ENCODE measurements at regions not wholly inside any gene's neighbourhood (a gene's known extent, or its start where the extent isn't known, plus 50 kb on each side); places are given as distances from the start of the nearest gene placed in this dataset.
A peak's percentile ranks its signal among the peaks of the same experiment; 100 is the strongest.

- H3K4me1 ChIP-seq (ENCODE audit: control insufficient read depth in 1 of 2, insufficient read depth in 2 of 2, low read depth in 1 of 2, low read length in 1 of 2): peaks cover 9 to 34% of the 10 kb centered on the region in 2 experiments; a peak in 3 of 4 replicates
- no peak overlapping the region for H3K4me3 ChIP-seq (ENCODE audit: low read depth in 2 of 2, low read length in 1 of 2)
- peak overlapping the region; percentile 52; the same call in 1 of the 2 replicates for H2AFZ ChIP-seq (ENCODE audit: low read depth)
- TF ChIP-seq PBX3 (IDR thresholded peaks at IDR 0.05): peak; percentile 12; the same call in 1 of the 2 replicates
- 0 out of 2 replicates have a peak, but pooled peaks have one; percentile 4 for TF ChIP-seq FOSL2 (IDR thresholded peaks at IDR 0.05; ENCODE audit: borderline replicate concordance, low read depth)
- TF ChIP-seq RCOR1 (IDR thresholded peaks at IDR 0.05; ENCODE audit: low read length): no peak
- no peak for TF ChIP-seq GABPA (IDR thresholded peaks at IDR 0.05; ENCODE audit: low read depth)
- TF ChIP-seq TCF12 (IDR thresholded peaks at IDR 0.05): 0 out of 2 replicates have a peak, but pooled peaks have one; percentile 16
- H3K9me2 ChIP-seq: no peaks in the 10 kb centered on the region
- no peaks in the 10 kb centered on the region for H3K36me3 ChIP-seq (replicated peaks in 1 of 2; ENCODE audit: control insufficient read depth in 1 of 2, insufficient read depth in 2 of 2, low read length in 1 of 2)
- H3F3A ChIP-seq (replicated peaks; ENCODE audit: insufficient read depth): peaks cover 3% of the 10 kb centered on the region
- DNase-seq: no peak
- ChIA-PET CTCF (no interaction called here), POLR2A (no interaction called here)
- peak overlapping the region; percentile 62 for H3K9ac ChIP-seq
- H3K27me3 ChIP-seq (ENCODE audit: insufficient read depth): no peaks in the 10 kb centered on the region
- no peaks in the 10 kb centered on the region for H3K79me2 ChIP-seq (ENCODE audit: insufficient read depth)
- H3K27ac ChIP-seq (ENCODE audit: low read depth in 2 of 2, low read length in 1 of 2): peak overlapping the region in 1 of 2 experiments; percentile 81; a peak in 2 of 4 replicates
- H3K9me3 ChIP-seq: no peaks in the 10 kb centered on the region
- peak overlapping the region; percentile 8; the same call in 1 of the 2 replicates for H3K4me2 ChIP-seq
- 47% methylated on average over 4 of the region's 4 CpGs for WGBS (ENCODE audit: low lambda C conversion rate)
- H4K20me1 ChIP-seq (ENCODE audit: insufficient read depth): no peaks in the 10 kb centered on the region
Measured at GRCh38 chr12:28032811-28033537, 60.4 kb upstream of the PTHLH start.

GRCh38 chr12:28033538-28033915 is 61.0 kb upstream of the PTHLH start:
- Histone ChIP-seq H3K36me3 (replicated peaks in 1 of 2; ENCODE audit: control insufficient read depth in 1 of 2, insufficient read depth in 2 of 2, low read length in 1 of 2) (no peaks in the 10 kb centered on the region), H2AFZ (ENCODE audit: low read depth) (peak overlapping the region; percentile 52; the same call in 1 of the 2 replicates), H4K20me1 (ENCODE audit: insufficient read depth) (no peaks in the 10 kb centered on the region), H3K4me3 (ENCODE audit: low read depth in 2 of 2, low read length in 1 of 2) (no peak overlapping the region), H3K9me2 (no peaks in the 10 kb centered on the region), H3K79me2 (ENCODE audit: insufficient read depth) (no peaks in the 10 kb centered on the region), H3K27me3 (ENCODE audit: insufficient read depth) (no peaks in the 10 kb centered on the region), H3K9me3 (no peaks in the 10 kb centered on the region), H3K9ac (peak overlapping the region; percentile 62), H3K4me2 (peak overlapping the region; percentile 8; the same call in 1 of the 2 replicates), H3K4me1 (ENCODE audit: control insufficient read depth in 1 of 2, insufficient read depth in 2 of 2, low read depth in 1 of 2, low read length in 1 of 2) (peaks cover 5 to 33% of the 10 kb centered on the region in 2 experiments; a peak in 3 of 4 replicates), H3K27ac (ENCODE audit: low read depth in 2 of 2, low read length in 1 of 2) (peak overlapping the region in 1 of 2 experiments; percentile 81; a peak in 2 of 4 replicates), H3F3A (replicated peaks; ENCODE audit: insufficient read depth) (peaks cover 3% of the 10 kb centered on the region)
- DNase-seq: no peak
- CTCF ChIA-PET: no interaction called here
- POLR2A ChIA-PET: no interaction called here
- 44% methylated on average over 2 of the region's 2 CpGs for WGBS (ENCODE audit: low lambda C conversion rate)
- no peak for TF ChIP-seq GATA2 (CRISPR knock-in tag; IDR thresholded peaks at IDR 0.05)
- TF ChIP-seq JUND (IDR thresholded peaks at IDR 0.05): peak; percentile 47
- no peak for TF ChIP-seq GABPA (IDR thresholded peaks at IDR 0.05; ENCODE audit: low read depth)
- no peak for TF ChIP-seq REST (IDR thresholded peaks at IDR 0.05; ENCODE audit: low read depth, low read length)
- no peak for TF ChIP-seq POLR2AphosphoS5 (IDR thresholded peaks at IDR 0.05; ENCODE audit: low read depth, low read length)
- TF ChIP-seq FOSL2 (IDR thresholded peaks at IDR 0.05; ENCODE audit: borderline replicate concordance, low read depth): peak; percentile 73; the same call in 1 of the 2 replicates
- no peak for TF ChIP-seq MXI1 (IDR thresholded peaks at IDR 0.05; ENCODE audit: low read depth, low read length)
- TF ChIP-seq PBX3 (IDR thresholded peaks at IDR 0.05): peak; percentile 53; the same call in 1 of the 2 replicates
